Gastrocnemius medialis (tissue), 4 donors: ENCODE measurements at regions not wholly inside any gene's neighbourhood (a gene's known extent, or its start where the extent isn't known, plus 50 kb on each side); places are given as distances from the start of the nearest gene placed in this dataset.

Experiments used
- CTCF ChIP-seq, 5 experiments: fragments of 450-650 bp in 3 of 5; fragments of 200-600 bp in 2 of 5; sonication (generic) in 2 of 5; IDR thresholded peaks in 4 of 5; conservative IDR thresholded peaks in 1 of 5; 1 replicate in 4 of 5; 2 replicates in 1 of 5; pipeline ENCODE4 v1.5.1; 2016 to 2019; ENCODE audit warnings: antibody characterized with exemption in 5 of 5, mild to moderate bottlenecking in 3 of 5, moderate library complexity in 3 of 5
- POLR2A ChIP-seq, 2 donors: fragments of 450-650 bp; IDR thresholded peaks; one replicate each; pipeline ENCODE4 v1.6.1; 2017; ENCODE audit warnings: antibody characterized with exemption in 2 of 2, mild to moderate bottlenecking in 2 of 2, moderate library complexity in 2 of 2

- no peak for TF ChIP-seq CTCF (IDR thresholded peaks at IDR 0.05 in 4 of 5, conservative IDR thresholded peaks at IDR 0.05 in 1 of 5)
- no peak for TF ChIP-seq POLR2A (IDR thresholded peaks at IDR 0.05)
Measured at GRCh38 chr14:30218907-30219306, 291.3 kb upstream of the PRKD1 start.
